ENCODE measurements at regions not wholly inside any gene's neighbourhood (a gene's known extent, or its start where the extent isn't known, plus 50 kb on each side); places are given as distances from the start of the nearest gene placed in this dataset.

DNA sequence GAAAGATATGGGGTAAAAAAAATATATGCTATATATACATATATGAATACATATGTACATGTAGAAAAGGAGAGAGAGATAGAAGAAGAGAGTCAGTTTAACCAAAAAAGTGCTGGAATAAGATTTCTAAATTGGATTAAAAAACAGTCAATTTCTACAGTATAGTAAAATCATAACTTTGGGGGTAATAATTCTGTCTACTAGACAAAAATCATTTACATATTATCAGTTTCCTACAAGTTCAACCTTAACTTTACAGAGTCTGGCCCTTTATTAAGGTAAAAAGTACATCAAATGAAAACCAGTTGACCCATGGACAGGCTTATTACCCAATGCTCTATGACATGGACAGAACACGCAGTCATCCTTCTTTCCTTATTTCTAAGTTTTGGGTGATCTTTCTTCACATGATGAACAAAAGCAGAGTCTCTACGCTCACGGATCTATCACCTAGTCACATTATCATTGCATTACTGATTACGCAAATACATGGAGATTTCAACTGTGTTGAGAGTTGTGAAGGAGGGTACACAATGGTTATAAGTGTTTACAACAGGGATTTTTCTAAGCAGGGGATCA is 63.9 kb upstream of the SMIM36 start:
- WGBS (ENCODE audit: extremely low coverage, insufficient coverage, insufficient read length), result no CpG with 5 or more reads among the region's 4 CpGs
- no peak overlapping the region for H4K91ac ChIP-seq (ENCODE audit: low read depth, low read length)
- no peak overlapping the region for H2AK5ac ChIP-seq (ENCODE audit: low read length)
- H3K14ac ChIP-seq (ENCODE audit: low read length), result no peak overlapping the region
- no peak overlapping the region for H3K9ac ChIP-seq (ENCODE audit: low read length)
- H3K18ac ChIP-seq (ENCODE audit: low read length), result no peak overlapping the region
- no peak for DNase-seq
- no peak overlapping the region for H4K8ac ChIP-seq (ENCODE audit: low read depth, low read length)
- no peak overlapping the region for H3K4me2 ChIP-seq (ENCODE audit: low read length)
- no peaks in the 10 kb centered on the region for H3K9me3 ChIP-seq (ENCODE audit: insufficient read depth, low read depth, low read length)
- no peak overlapping the region for H3K27ac ChIP-seq (ENCODE audit: low read depth, low read length)
- no peaks in the 10 kb centered on the region for H3K36me3 ChIP-seq (ENCODE audit: control insufficient read depth in 1 of 2, insufficient read depth in 2 of 2, low read length in 2 of 2)
- no peak overlapping the region for H3K4me3 ChIP-seq (ENCODE audit: low read depth, low read length)
- H3K4me1 ChIP-seq (ENCODE audit: control insufficient read depth in 1 of 2, insufficient read depth in 2 of 2, low read length in 2 of 2), result no peaks in the 10 kb centered on the region
- H2BK120ac ChIP-seq (ENCODE audit: insufficient read depth, low read length, poor library complexity), result no peak overlapping the region
- H3K79me1 ChIP-seq (ENCODE audit: low read length), result no peaks in the 10 kb centered on the region
- no peak overlapping the region for H3K4ac ChIP-seq (ENCODE audit: low read depth, low read length)
- H3K79me2 ChIP-seq (ENCODE audit: control insufficient read depth, insufficient read depth, low read length, poor library complexity), result no peaks in the 10 kb centered on the region
- no peak overlapping the region for H2BK5ac ChIP-seq (ENCODE audit: low read depth, low read length, poor library complexity)
- no peak overlapping the region for H2BK12ac ChIP-seq (ENCODE audit: low read length)
- no peak overlapping the region for H2AFZ ChIP-seq (ENCODE audit: insufficient read depth, low read length, poor library complexity)
- H3K23ac ChIP-seq (ENCODE audit: low read length), result no peak overlapping the region
- no peaks in the 10 kb centered on the region for H3K27me3 ChIP-seq (ENCODE audit: insufficient read depth, low read length)
- H4K12ac ChIP-seq (ENCODE audit: low read depth, low read length), result no peak overlapping the region

DNA sequence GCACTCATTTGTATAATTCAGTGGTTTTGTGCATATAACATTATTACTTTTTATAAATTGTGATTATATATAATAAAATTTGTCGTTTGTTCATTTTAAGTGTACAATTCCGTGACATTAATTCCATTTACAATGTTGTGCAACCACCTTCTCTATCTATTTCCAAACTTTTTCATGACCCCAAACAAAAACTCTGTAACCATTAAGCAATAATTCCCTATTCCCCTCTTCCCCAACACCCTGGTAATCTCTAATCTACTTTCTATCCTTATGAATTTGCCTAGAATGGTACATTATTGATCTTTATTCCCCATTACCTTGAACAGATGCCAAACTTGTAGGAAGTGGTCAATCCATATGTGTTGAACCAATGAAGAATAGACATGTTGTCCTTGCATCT is 61.3 kb upstream of the SMIM36 start:
- Histone ChIP-seq H2BK12ac (ENCODE audit: low read length) (no peak overlapping the region), H4K91ac (ENCODE audit: low read depth, low read length) (no peak overlapping the region), H3K18ac (ENCODE audit: low read length) (no peak overlapping the region), H3K4ac (ENCODE audit: low read depth, low read length) (no peak overlapping the region), H3K4me1 (ENCODE audit: control insufficient read depth in 1 of 2, insufficient read depth in 2 of 2, low read length in 2 of 2) (peaks cover 0 to 3% of the 10 kb centered on the region in 2 experiments), H3K9me3 (ENCODE audit: insufficient read depth, low read depth, low read length) (no peaks in the 10 kb centered on the region), H4K8ac (ENCODE audit: low read depth, low read length) (no peak overlapping the region), H3K23ac (ENCODE audit: low read length) (no peak overlapping the region), H3K79me1 (ENCODE audit: low read length) (no peaks in the 10 kb centered on the region), H3K36me3 (ENCODE audit: control insufficient read depth in 1 of 2, insufficient read depth in 2 of 2, low read length in 2 of 2) (no peaks in the 10 kb centered on the region), H2BK120ac (ENCODE audit: insufficient read depth, low read length, poor library complexity) (no peak overlapping the region), H2AFZ (ENCODE audit: insufficient read depth, low read length, poor library complexity) (no peak overlapping the region), H4K12ac (ENCODE audit: low read depth, low read length) (no peak overlapping the region), H3K14ac (ENCODE audit: low read length) (no peak overlapping the region), H2AK5ac (ENCODE audit: low read length) (no peak overlapping the region), H2BK5ac (ENCODE audit: low read depth, low read length, poor library complexity) (no peak overlapping the region), H3K27me3 (ENCODE audit: insufficient read depth, low read length) (no peaks in the 10 kb centered on the region), H3K9ac (ENCODE audit: low read length) (no peak overlapping the region), H3K79me2 (ENCODE audit: control insufficient read depth, insufficient read depth, low read length, poor library complexity) (no peaks in the 10 kb centered on the region), H3K27ac (ENCODE audit: low read depth, low read length) (no peak overlapping the region), H3K4me3 (ENCODE audit: low read depth, low read length) (no peak overlapping the region), H3K4me2 (ENCODE audit: low read length) (no peak overlapping the region)
- no peak for DNase-seq
- WGBS (ENCODE audit: extremely low coverage, insufficient coverage, insufficient read length), result no CpG with 5 or more reads among the region's 2 CpGs

DNA sequence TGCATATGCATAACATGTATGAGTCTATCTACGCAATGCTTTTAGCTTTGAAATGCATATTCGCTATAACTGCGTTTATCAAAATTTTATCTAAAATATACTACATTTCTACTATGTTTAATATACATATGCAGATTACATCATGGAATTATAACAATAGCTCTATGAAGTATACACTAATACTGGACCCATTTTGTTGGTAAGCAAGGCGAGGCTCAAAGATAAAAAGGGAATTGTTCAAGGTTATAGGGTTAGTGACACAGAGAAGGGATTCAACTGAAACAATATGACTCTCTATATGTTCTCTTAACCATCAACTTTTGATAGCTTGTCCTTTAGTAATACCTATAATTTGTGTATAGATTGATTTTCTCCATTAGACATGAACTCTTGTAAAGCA is 60.9 kb upstream of the SMIM36 start:
- H3K27ac ChIP-seq (ENCODE audit: low read depth, low read length), result no peak overlapping the region
- H2AK5ac ChIP-seq (ENCODE audit: low read length), result no peak overlapping the region
- H3K18ac ChIP-seq (ENCODE audit: low read length), result no peak overlapping the region
- H3K4me2 ChIP-seq (ENCODE audit: low read length), result no peak overlapping the region
- H2BK12ac ChIP-seq (ENCODE audit: low read length), result no peak overlapping the region
- H3K14ac ChIP-seq (ENCODE audit: low read length), result no peak overlapping the region
- H3K79me2 ChIP-seq (ENCODE audit: control insufficient read depth, insufficient read depth, low read length, poor library complexity), result no peaks in the 10 kb centered on the region
- no peak for DNase-seq
- no peak overlapping the region for H3K4ac ChIP-seq (ENCODE audit: low read depth, low read length)
- no peak overlapping the region for H4K12ac ChIP-seq (ENCODE audit: low read depth, low read length)
- H2AFZ ChIP-seq (ENCODE audit: insufficient read depth, low read length, poor library complexity), result no peak overlapping the region
- no peaks in the 10 kb centered on the region for H3K79me1 ChIP-seq (ENCODE audit: low read length)
- H2BK120ac ChIP-seq (ENCODE audit: insufficient read depth, low read length, poor library complexity), result no peak overlapping the region
- H4K91ac ChIP-seq (ENCODE audit: low read depth, low read length), result no peak overlapping the region
- H3K4me3 ChIP-seq (ENCODE audit: low read depth, low read length), result no peak overlapping the region
- H3K23ac ChIP-seq (ENCODE audit: low read length), result no peak overlapping the region
- H3K9ac ChIP-seq (ENCODE audit: low read length), result no peak overlapping the region
- no peak overlapping the region for H4K8ac ChIP-seq (ENCODE audit: low read depth, low read length)
- H3K36me3 ChIP-seq (ENCODE audit: control insufficient read depth in 1 of 2, insufficient read depth in 2 of 2, low read length in 2 of 2), result no peaks in the 10 kb centered on the region
- H3K4me1 ChIP-seq (ENCODE audit: control insufficient read depth in 1 of 2, insufficient read depth in 2 of 2, low read length in 2 of 2), result peaks cover 3 to 7% of the 10 kb centered on the region in 2 experiments
- no peak overlapping the region for H2BK5ac ChIP-seq (ENCODE audit: low read depth, low read length, poor library complexity)
- WGBS (ENCODE audit: extremely low coverage, insufficient coverage, insufficient read length), result no CpG with 5 or more reads among the region's 4 CpGs
- no peaks in the 10 kb centered on the region for H3K27me3 ChIP-seq (ENCODE audit: insufficient read depth, low read length)
- H3K9me3 ChIP-seq (ENCODE audit: insufficient read depth, low read depth, low read length), result no peaks in the 10 kb centered on the region

DNA sequence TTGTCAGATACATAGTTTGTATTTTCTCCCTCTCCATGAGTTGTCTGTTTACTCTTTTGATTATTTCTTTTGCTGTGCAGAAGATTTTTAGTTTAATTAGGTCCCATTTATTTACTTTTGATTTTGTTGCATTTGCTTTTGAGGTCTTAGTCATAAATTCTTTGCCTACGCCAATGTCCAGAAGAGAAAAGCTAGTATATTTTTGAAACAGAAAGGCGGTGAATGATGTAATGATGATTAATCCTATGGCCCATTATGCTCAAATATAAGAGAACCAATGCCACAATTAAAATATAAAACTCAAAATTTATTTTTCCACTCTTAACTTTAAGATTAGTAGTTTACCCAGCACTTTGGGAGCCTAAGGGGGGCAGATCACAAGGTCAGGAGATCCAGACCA is 59.8 kb upstream of the SMIM36 start:
- H2BK5ac ChIP-seq (ENCODE audit: low read depth, low read length, poor library complexity), result no peak overlapping the region
- peaks cover 3 to 7% of the 10 kb centered on the region in 2 experiments for H3K4me1 ChIP-seq (ENCODE audit: control insufficient read depth in 1 of 2, insufficient read depth in 2 of 2, low read length in 2 of 2)
- no peak overlapping the region for H3K27ac ChIP-seq (ENCODE audit: low read depth, low read length)
- no peaks in the 10 kb centered on the region for H3K79me2 ChIP-seq (ENCODE audit: control insufficient read depth, insufficient read depth, low read length, poor library complexity)
- no peaks in the 10 kb centered on the region for H3K9me3 ChIP-seq (ENCODE audit: insufficient read depth, low read depth, low read length)
- no peak overlapping the region for H3K4me2 ChIP-seq (ENCODE audit: low read length)
- H3K23ac ChIP-seq (ENCODE audit: low read length), result no peak overlapping the region
- H4K12ac ChIP-seq (ENCODE audit: low read depth, low read length), result no peak overlapping the region
- H3K79me1 ChIP-seq (ENCODE audit: low read length), result no peaks in the 10 kb centered on the region
- H2AFZ ChIP-seq (ENCODE audit: insufficient read depth, low read length, poor library complexity), result no peak overlapping the region
- no peak overlapping the region for H3K4ac ChIP-seq (ENCODE audit: low read depth, low read length)
- H3K14ac ChIP-seq (ENCODE audit: low read length), result no peak overlapping the region
- H2BK120ac ChIP-seq (ENCODE audit: insufficient read depth, low read length, poor library complexity), result no peak overlapping the region
- no peak overlapping the region for H3K4me3 ChIP-seq (ENCODE audit: low read depth, low read length)
- H3K27me3 ChIP-seq (ENCODE audit: insufficient read depth, low read length), result no peaks in the 10 kb centered on the region
- no peak overlapping the region for H2BK12ac ChIP-seq (ENCODE audit: low read length)
- no peak overlapping the region for H4K8ac ChIP-seq (ENCODE audit: low read depth, low read length)
- H3K36me3 ChIP-seq (ENCODE audit: control insufficient read depth in 1 of 2, insufficient read depth in 2 of 2, low read length in 2 of 2), result no peaks in the 10 kb centered on the region
- DNase-seq, result no peak
- no peak overlapping the region for H2AK5ac ChIP-seq (ENCODE audit: low read length)
- no CpG with 5 or more reads among the region's 2 CpGs for WGBS (ENCODE audit: extremely low coverage, insufficient coverage, insufficient read length)
- H3K18ac ChIP-seq (ENCODE audit: low read length), result no peak overlapping the region
- no peak overlapping the region for H3K9ac ChIP-seq (ENCODE audit: low read length)
- no peak overlapping the region for H4K91ac ChIP-seq (ENCODE audit: low read depth, low read length)
